ENCODE measurements at regions not wholly inside any gene's neighbourhood (a gene's known extent, or its start where the extent isn't known, plus 50 kb on each side); places are given as distances from the start of the nearest gene placed in this dataset.
"Not testable (repeated sequence)": the region's sequence is repeated elsewhere in the genome, so short reads cannot be mapped to it uniquely, and the experiment has no call there.

GRCh38 chr7:113030489-113030888, 56.1 kb downstream of the GPR85 start:
- DNase-seq, result no peak

- no peak for DNase-seq
Observed at GRCh38 chr7:113026941-113027340, 59.7 kb downstream of the GPR85 start.

GRCh38 chr7:113017144-113017857, 69.3 kb downstream of the GPR85 start:
- DNase-seq, result not testable (repeated sequence)

GRCh38 chr7:113015034-113015645, 71.5 kb downstream of the GPR85 start:
- peak in 1 of 56 donors; percentile 3 for DNase-seq

GRCh38 chr7:113013761-113014449, 72.7 kb downstream of the GPR85 start:
- peak in 1 of 56 donors; percentile 1 for DNase-seq

GRCh38 chr7:113012862-113013261, 73.8 kb downstream of the GPR85 start:
- not testable (repeated sequence) for DNase-seq

- no peak for DNase-seq
Observed at GRCh38 chr7:113010377-113010776, 76.2 kb downstream of the GPR85 start.

- DNase-seq, result no peak
Observed at GRCh38 chr7:113008755-113009154, 77.9 kb downstream of the GPR85 start.

GRCh38 chr7:113004726-113005454, 81.7 kb downstream of the GPR85 start:
- DNase-seq, result no peak

- no peak for DNase-seq
Observed at GRCh38 chr7:113000316-113001020, 86.2 kb downstream of the GPR85 start.

- no peak for DNase-seq
Observed at GRCh38 chr7:112997831-112998230, 88.8 kb downstream of the GPR85 start.

GRCh38 chr7:112996331-112996871, 90.2 kb downstream of the GPR85 start:
- no peak for DNase-seq

- DNase-seq, result no peak
Observed at GRCh38 chr7:112995059-112995824, 91.4 kb downstream of the GPR85 start.

GRCh38 chr7:112994656-112995055, 92.0 kb downstream of the GPR85 start:
- DNase-seq, result no peak

- no peak for DNase-seq
Observed at GRCh38 chr7:112990624-112991023, 96.0 kb downstream of the GPR85 start.

- no peak for DNase-seq
Observed at GRCh38 chr7:112989531-112989930, 97.1 kb downstream of the GPR85 start.

GRCh38 chr7:112987171-112987570, 99.5 kb downstream of the GPR85 start:
- DNase-seq, result no peak

- DNase-seq, result no peak
Observed at GRCh38 chr7:112986256-112987031, 100.2 kb downstream of the GPR85 start.

- no peak for DNase-seq
Observed at GRCh38 chr7:112985377-112985987, 101.1 kb downstream of the GPR85 start.

Data from amygdala (tissue), 56 donors.